D341Med (cell line): ENCODE measurements at regions not wholly inside any gene's neighbourhood (a gene's known extent, or its start where the extent isn't known, plus 50 kb on each side); places are given as distances from the start of the nearest gene placed in this dataset.

Experiments
- DNase-seq: peaks from one replicate; pipeline ENCODE4 v3.0.0; 2012; ENCODE audit warnings: low spot score

GRCh38 chr6:155980014-155980767 is 524.6 kb upstream of the NOX3 start:
- DNase-seq: no peak

DNA sequence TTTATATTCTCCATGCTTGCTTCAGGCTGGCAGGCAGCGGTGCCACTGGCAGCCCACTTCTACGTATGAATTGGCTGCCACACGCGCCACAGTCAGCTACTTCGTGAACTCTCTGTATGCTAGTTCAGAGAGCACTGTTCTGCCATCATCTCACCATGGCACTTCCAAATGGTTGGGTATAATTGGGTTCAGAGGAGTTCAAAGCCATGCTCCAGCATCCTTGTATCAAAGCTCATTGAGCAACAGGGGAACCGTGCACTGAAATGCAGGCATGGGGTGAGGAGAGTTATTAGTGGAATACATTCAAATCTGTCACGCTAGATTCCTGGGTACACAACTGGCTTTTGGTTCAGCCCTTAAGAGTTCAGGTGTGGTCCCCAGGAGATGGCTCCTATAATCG is 519.9 kb upstream of the NOX3 start:
- no peak for DNase-seq

GRCh38 chr6:155974811-155975323 is 519.2 kb upstream of the NOX3 start:
- DNase-seq: no peak

DNA sequence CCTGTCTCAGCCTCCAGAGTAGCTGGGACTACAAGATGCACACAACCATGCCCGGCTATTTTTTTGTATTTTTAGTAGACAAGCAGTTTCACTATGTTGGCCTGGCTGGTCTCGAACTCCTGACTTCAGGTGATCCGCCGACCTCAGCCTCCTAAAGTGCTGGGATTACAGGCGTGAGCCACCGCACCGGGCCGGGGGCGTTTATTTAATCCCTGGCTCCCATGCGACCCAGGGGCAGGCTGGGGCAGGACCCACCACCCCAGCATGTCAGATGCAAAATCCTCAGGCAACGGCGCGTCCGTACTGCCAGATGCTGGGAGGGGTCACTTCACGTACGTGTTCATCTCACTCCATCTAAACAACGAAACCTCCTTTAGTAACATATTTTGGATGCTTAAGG is 518.7 kb upstream of the NOX3 start:
- DNase-seq: no peak

DNA sequence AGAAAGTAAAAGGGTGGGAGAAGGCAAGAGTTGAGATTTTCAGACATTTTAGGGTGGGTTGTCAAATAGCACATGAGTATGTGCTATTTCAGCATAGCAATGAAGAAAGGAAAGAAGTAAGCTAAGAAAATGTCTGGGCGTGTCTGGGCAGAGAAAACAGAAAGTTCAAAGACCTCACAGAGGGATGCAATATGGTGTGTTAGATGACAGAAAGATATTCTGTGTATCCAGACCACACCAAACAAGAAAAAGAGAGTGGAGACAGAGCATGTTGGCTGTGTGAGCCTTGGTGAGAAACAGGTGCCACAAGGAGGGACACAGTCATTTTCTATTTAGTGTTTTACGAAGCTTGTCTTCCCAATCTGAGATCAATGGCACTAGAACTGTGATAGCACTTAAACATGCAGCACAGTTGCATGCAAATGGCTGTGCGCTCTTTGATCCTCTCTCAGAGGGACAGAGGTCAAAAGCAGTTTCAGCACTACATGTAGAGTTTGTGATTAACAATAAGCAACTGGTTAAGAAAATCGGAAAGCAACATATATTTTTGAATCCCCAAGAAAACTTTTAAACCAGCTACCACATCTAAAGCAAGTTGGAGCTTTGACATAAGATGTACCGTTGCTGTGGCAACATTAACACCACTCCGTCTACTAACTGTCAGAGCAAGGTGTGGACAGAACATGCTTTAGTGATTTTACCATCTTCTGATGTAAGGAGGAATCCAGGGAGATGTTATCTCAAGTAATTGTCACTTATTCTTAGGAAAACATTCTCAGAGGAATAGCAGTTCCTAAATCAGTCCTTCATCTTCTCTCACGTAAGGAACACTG is 515.5 kb upstream of the NOX3 start:
- DNase-seq: no peak

- no peak for DNase-seq
These were observed 514.8 kb upstream of the NOX3 start for GRCh38 chr6:155970472-155970871.

- DNase-seq: no peak
These were observed 513.3 kb upstream of the NOX3 start for GRCh38 chr6:155968921-155969320.

GRCh38 chr6:155967322-155967721 is 511.7 kb upstream of the NOX3 start:
- no peak for DNase-seq

DNA sequence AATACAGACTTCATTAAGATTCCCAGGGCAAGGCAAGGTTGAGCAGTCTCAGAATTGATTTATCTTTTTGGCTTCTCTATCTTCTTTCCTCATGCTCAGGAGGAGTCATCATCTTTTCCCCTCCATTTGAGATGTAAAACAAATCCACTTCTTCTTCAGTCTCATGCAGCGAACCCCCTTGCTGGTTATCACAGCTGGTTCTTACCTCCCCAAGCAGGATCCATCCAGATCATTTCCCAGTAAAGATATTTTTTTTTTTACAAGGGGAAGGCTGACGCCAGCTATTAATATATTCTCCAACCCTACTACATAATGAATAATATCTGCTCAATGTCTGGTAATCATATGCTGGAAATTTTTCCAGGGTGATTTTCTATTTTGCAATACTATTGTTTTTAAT is 508.9 kb upstream of the NOX3 start:
- DNase-seq: no peak

DNA sequence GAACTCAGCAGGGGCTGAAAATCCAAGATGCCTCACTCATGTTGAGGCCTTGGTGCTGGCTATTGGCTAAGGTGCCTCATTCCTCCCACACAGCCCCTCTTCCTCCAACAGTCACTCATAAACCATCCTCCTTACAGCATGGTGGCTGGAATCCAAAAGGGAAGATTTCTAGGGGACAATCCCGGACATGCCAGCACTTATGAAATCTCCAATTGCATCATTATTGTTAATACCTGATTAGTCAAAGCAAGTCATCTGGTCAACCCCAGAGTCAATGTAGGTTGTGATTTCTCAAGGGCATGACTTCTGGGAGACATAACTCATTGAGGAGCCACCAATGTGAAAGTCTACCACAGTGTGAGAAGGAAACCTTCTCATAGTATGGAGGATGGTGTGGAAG is 506.6 kb upstream of the NOX3 start:
- no peak for DNase-seq

GRCh38 chr6:155959898-155960495 is 504.4 kb upstream of the NOX3 start:
- DNase-seq: no peak

DNA sequence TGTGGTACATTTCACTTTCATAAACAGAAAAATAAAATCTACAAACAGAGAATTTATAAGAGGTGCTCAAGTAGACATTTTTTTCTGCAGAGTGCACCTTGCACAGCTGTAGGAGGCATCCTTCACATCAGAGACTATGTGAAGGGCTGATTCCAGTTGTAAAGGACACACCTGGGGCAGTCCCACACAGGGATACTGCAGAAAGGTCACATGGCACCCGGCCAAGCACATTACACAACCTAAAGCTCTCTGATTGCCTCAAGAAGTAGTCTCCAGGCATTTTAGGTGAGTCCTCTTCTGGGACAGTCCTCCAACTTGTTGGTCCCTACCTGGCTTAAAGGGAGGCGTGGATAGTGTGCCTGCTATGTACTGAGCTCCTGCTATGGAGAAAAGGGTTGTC is 502.9 kb upstream of the NOX3 start:
- DNase-seq: no peak

DNA sequence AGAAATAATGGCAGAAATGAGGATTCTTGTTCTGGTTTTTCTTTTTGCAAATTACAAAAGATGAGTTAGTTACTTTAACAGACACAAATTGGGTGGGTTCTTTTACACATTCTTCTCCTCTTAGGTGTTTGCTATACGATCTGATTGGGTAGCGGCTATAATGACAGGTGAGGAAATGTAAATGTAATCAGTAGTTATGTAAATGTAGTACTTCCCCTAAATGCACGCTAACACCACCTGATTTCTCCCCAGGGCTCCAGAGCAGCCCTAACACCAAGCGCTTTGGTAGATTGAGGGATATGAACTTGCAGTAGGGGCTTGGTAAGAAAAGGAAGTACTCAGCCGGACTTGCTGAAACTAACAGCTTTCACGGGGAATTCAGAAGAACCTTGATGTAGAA is 499.4 kb upstream of the NOX3 start:
- no peak for DNase-seq

- DNase-seq: no peak
These were observed 498.5 kb upstream of the NOX3 start for GRCh38 chr6:155954149-155954548.

- DNase-seq: no peak
These were observed 493.6 kb upstream of the NOX3 start for GRCh38 chr6:155949256-155949655.

- no peak for DNase-seq
These were observed 491.2 kb upstream of the NOX3 start for GRCh38 chr6:155946860-155947259.

DNA sequence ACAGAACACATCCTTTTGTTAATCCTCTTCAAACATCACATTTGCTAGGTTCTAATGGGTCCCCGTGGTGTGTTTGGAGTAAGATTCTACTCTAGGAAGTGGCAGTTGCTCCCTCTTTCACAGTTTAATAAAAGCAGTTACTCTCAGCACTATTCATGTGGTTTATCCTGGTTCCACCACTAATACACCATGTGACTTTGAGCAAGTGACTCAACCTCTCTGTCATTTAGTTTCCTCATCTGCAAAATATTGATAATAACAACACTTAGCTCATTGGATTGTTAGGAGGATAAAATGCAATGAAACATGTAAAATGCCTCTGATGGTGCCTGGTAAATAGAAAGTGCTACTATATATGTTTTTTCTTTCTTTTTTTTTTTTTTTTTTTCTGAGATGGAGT is 488.0 kb upstream of the NOX3 start:
- DNase-seq: no peak

GRCh38 chr6:155939253-155939652 is 483.6 kb upstream of the NOX3 start:
- no peak for DNase-seq

- DNase-seq: no peak
These were observed 480.9 kb upstream of the NOX3 start for GRCh38 chr6:155936551-155936950.

- DNase-seq: no peak
These were observed 480.5 kb upstream of the NOX3 start for GRCh38 chr6:155936127-155936526.

GRCh38 chr6:155916846-155917624 is 461.4 kb upstream of the NOX3 start:
- DNase-seq: no peak

- DNase-seq: no peak
These were observed 460.0 kb upstream of the NOX3 start for GRCh38 chr6:155915651-155916050.
